Right ventricle myocardium inferior (tissue), 1 donor: ENCODE measurements at regions not wholly inside any gene's neighbourhood (a gene's known extent, or its start where the extent isn't known, plus 50 kb on each side); places are given as distances from the start of the nearest gene placed in this dataset.
"Not testable (repeated sequence)": the region's sequence is repeated elsewhere in the genome, so short reads cannot be mapped to it uniquely, and the experiment has no call there.

ENCODE experiments used
- ATAC-seq: fragments of 200-7000 bp; cut with Tn5 transposase; one replicate; pipeline ENCODE4 v1.9.1; 2020; ENCODE audit warnings: mild to moderate bottlenecking, moderate library complexity
- DNase-seq: peaks from one replicate; pipeline ENCODE4 v3.0.0; 2021; ENCODE audit errors: missing footprints
- intact Hi-C: fragments of 100-400 bp; cut with DNase I; formaldehyde crosslinking; loops from one replicate; pipeline ENCODE4 v1.11.0; 2022
- donor health status: DM: no; HTN: yes; CAD: no; lungs with severe emphysema.

DNA sequence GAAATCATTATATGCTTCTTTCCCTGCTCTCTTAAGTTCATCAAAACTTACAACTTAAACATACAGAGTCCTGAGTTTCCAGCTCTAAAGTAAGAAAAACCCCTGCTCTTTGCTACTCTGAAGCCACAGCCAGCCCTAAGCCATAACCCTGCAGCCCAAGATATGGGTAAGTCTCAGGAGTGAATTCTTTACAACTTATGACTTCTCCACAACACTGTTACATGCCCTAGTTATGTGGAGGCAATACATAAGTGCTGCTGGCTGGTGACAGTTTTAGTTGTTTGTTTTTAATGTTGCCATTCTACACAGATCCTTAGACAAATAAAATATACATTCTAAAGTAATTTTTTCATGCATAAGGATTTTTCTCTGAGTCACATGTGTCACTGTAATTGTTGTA is 100.2 kb downstream of the FBXO8 start:
- DNase-seq = no peak
- intact Hi-C loops = no loop called here
- no peak for ATAC-seq

DNA sequence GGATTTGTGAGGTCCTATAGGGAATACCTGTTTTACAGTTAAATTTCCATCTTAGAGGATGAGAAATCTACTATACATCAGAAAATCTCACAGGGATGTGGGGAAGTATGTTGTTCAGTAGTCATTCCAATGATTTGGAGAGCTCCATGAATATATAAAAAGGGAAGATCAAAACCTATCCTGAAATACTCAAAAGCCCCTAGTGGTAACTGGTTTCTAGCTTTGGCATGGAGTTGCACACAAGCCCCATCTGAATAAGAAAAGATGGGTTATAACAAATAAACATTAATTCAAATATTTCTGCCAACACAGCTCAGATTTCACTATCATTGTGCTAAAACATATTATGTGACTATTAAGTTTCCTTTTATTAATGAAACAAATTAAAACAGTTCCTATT is 101.6 kb downstream of the FBXO8 start:
- no peak for ATAC-seq
- DNase-seq = no peak
- intact Hi-C loops = no loop called here

DNA sequence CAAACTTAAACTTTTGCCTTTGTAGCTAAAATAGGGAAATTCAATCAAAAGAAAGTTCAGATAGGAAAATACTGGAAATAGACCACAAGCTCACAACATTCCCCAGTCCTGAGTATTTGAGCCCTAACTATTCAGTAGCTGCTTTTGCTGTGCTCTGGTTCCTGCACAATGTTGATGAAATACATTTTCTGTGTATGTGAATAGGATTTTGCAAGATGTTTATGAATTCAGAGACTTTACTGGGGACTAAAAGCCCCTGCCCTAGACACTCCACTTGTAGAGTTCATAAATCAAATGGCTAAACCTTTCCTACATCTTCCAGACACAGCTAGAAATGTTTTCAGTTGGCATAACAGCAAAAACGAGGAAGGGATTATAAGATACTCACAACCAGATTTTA is 105.9 kb downstream of the FBXO8 start:
- ATAC-seq = no peak
- no peak for DNase-seq
- intact Hi-C loops = no loop called here

DNA sequence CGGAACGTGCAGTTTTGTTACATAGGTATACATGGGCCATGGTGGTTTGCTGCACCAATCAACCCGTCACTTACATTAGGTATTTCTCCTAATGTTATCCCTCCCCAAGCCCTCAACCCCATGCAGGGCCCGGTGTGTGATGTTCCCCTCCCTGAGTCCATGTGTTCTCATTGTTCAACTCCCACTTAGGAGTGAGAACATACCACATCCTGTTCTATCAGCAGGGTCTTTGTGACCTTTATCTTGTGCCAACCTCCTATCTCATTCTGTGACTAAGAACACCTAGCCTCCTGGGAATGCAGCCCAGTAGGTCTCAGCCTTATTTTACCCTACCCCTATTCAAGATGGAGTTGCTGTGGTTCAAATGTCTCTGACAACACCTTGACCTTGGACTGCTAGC is 107.6 kb downstream of the FBXO8 start:
- intact Hi-C loops, DNase-seq: not testable (repeated sequence)
- ATAC-seq = peak; percentile 10

DNA sequence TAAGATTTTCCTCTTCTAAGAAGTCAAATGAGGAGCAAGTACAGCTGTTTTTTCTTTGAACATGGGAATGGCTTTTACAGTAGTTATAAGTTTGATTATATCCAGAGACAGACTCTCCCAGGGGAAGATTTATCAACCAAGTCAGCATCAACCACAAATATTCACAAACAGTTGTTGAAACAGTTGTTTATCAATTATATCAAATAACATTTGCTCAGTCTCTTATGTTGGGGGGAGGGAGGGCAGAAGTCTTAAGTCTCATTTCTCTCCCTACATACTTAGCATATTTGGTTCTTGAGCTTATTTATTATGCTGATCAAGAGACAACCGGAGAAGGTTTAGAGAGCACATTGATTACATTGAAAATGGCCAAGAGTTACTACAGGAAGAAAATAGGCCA is 110.1 kb downstream of the FBXO8 start:
- DNase-seq = no peak
- intact Hi-C loops = no loop called here
- ATAC-seq = no peak

DNA sequence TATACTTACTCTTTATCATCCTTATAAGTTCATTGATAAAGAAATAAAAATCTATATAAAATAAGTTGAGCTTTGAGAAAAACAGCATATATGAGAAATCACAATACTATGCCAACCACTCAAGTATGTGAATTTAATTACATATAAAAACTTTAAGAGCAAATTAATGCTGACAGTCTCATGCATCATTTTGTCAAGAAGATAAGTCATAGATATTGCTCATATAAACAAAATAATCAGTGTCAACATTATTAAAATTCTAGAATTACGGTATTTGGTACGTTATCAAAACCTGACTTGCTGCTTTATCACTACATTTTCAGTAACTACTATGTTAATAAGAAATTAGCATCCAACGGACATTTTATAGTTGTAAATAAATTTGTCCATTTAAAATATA is 111.2 kb downstream of the FBXO8 start:
- no peak for DNase-seq
- ATAC-seq = no peak
- intact Hi-C loops = no loop called here

DNA sequence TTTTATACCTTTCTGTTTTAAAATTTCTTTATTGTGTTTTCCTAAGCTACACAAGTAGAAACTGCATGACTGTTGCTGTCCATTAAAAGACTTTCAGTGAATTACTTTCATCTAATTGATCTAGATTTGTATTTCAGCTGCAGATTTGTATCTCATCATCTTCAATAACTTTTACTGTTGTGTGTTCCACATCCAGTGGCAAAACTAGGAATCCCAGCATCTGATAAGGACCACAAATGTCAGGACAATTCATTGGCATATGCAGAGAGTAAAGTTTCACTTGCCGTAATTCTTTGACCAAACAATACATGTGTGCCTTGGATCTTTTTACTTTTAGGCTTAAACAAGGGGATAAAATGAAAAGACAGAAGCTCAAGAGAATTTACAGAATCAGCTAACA is 112.6 kb downstream of the FBXO8 start:
- intact Hi-C loops = no loop called here
- DNase-seq (no peak), ATAC-seq (no peak)

DNA sequence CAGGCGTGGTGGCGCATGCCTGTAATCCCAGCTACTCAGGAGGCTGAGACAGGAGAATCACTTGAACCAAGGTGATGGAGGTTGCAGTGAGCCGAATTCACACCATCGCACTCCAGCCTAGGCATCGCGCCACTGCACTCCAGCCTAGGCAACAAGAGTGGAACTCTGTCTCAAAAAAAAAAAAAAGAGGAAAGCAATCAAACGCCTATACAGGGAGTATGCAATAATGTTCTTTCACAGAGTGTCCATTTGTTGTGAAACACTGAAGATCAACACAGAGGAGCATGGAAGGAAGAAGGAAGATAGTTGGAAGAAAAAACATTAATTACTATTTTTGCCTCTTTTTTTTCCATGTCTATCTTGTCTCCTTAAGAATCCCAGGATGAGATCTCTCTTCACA is 113.4 kb downstream of the FBXO8 start:
- DNase-seq = no peak
- ATAC-seq = no peak
- intact Hi-C loops = no loop called here

DNA sequence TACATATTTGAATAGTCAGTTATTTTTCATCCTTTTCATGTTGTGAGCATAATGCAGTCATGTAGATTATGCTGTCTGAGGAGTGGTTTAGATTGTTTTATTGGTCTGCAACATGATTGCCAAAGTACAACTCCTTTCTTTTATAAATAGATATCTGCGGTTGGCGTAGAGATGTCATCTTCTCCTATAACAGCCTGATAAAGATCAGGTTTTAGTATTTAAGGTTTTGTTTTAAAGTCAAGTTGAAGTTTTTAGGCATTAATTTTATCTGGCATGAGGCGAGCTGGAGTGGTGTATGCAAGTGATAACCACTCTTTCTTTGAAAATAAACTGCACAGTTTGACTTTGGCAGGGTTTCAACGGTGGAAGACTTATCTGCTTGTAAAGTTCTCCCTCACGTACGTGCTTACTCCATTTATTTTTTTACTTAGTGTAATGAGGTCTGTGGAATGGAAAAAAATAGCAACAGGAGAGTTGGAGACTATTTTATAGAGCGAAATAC is 126.3 kb downstream of the FBXO8 start:
- intact Hi-C loops = loop anchor here (10.0 kb wide), 3 partner anchors 162 to 622 kb away; partner anchors contain the start of gene HAND2
- ATAC-seq (peak; percentile 32), DNase-seq (no peak)

DNA sequence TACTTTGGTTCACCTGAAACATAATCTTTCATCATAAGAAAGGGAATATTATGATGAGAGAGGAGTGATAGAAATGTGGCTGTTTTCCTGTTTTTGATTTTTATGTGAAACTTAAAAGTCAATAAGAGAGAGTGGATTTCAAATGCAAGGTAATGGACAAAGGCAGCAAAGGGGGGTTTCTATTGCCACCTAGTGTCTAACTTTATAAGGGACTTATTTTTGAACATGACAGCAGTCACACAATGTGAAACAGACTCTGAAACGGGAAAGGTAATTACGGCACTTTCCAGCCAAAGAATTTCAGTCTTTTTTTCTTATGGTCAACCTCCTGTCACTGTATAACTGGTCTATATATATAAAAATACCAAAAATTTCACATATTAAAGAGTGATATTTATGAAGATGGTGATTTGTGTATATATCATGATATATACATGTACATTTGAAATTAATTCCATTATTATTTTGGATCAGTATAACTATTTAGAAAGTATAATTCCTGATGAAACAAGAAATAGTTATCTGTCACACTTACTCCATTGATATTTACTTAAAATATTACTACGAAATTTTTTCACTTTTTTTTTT is 127.1 kb downstream of the FBXO8 start:
- ATAC-seq = peak; percentile 73
- no peak for DNase-seq
- intact Hi-C loops = loop anchor here (10.0 kb wide), 3 partner anchors 162 to 622 kb away; partner anchors contain the start of gene HAND2

DNA sequence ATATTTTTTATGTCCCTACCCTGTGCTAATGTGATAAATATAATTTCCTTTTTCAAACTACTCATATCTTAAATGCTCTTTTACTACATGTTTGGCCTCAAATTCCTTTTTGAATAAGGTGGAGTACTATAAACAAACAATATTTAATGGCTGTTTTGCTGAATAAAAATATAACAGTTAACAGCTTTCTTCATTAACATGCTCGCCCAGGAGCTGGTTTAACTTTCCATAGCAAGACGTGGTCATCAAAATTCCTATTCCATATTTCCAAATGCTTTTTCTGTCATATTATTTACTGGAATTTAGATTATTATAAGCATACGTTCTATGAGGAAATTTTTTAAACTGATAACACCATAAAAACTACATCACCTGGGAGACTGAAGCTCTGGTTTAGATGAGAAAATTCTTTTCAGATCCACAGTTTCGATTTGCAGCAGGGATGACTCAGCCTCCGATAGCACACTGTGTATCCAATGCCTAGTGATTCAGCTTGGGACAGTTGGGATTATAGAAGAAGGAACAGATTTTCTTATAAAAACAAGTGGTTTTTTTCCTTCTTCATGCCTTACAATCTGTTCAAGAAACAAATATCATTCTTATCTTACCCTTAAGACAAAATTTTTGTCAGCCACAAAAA is 129.1 kb downstream of the FBXO8 start:
- intact Hi-C loops = loop anchor here (2.0 to 10.0 kb wide), 4 partner anchors 160 to 648 kb away; partner anchors contain the start of gene HAND2
- peak; percentile 55 for ATAC-seq
- no peak for DNase-seq

DNA sequence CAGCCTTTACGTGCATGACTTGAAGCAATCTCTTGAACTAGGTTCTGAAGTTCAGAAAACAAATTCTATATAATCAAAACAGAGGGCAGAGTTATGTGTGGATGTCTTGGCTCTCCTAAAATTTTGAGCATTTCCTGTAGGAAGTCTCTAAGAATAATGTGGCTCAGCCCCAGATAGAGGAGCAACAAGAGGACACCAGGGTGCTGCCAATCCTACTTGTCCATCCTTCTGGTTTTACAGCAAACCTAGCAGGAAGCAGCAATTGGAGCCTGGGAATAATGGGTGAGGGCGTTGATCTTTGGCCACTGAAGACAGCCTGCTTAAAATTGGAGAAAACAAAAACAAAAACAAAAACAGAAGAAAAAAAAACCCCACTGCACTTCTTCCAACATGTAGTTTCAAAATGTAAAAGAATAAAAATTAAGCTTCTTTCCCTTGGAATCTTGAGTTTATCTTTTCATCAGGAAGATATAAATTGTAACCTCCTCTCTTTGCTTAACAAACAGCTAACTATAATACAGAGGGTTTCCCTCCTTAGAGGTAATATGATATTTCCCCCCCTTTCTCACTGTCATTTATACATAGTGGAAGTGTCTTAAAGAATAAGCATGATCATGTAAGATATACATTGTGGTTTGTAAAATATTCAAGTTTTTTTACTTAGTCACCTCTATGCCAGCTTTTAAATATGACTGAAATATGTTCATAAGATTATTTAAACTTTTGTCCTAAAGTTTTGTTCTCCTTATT is 130.6 kb downstream of the FBXO8 start:
- no peak for ATAC-seq
- intact Hi-C loops = loop anchor here (10.0 kb wide), 3 partner anchors 158 to 618 kb away; partner anchors contain the start of gene HAND2
- DNase-seq = no peak

DNA sequence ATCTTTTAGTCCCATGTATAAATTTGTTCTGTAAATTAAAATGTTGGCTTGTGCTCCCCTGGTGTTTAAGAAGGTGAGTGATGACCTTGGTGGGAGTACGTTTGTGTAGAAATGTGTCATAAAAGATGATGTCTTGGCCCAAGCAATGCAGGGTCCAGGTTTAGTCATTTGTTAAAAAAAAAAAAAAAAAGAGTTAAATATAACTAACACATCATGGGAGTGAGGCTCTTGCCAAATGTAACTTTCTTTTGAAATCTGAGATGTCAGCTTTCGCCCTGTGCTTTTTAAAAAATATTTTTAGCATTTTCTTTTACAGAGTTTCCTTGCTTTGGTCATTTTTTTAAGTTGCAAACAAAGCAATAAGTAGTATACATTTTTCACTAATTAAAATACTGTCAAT is 135.6 kb downstream of the FBXO8 start:
- intact Hi-C loops = no loop called here
- DNase-seq (no peak), ATAC-seq (no peak)

DNA sequence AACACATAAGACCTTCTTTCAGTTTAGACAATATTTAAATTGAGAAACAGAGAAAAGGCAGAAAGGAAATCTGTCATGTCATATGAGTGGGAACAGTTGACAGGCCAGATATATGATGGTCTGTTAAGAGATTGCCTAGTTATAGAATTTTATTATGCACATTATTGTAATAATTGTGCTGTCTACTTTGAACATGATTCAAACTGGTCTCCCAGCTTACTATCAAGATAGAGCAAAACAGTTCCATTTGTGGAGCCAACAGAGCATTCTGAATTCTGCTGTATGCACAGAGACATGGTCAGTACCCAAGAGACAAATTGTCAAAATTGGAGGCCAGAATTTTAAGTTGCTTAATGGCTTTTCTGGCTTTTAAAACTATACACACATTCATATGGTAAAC is 139.4 kb downstream of the FBXO8 start:
- intact Hi-C loops = no loop called here
- DNase-seq = no peak
- no peak for ATAC-seq

DNA sequence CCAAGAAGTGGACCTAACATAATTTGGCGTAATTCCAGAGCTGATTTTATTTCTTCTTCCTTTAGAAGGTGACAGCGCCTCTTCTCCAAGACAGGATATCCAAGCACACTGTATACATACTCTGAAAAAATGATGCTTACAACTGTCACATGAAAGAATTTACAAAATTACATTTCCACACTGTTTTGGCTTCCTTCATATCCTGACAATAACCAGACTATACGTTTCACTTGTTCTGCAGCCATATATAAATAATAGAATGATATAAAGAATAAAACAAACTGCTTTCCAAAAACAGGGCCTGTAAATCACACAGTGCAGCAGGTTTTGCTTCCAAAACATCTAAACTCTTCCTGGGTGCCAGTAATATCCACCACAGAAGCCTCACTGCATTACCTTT is 141.6 kb downstream of the FBXO8 start:
- intact Hi-C loops = no loop called here
- ATAC-seq (no peak), DNase-seq (no peak)

DNA sequence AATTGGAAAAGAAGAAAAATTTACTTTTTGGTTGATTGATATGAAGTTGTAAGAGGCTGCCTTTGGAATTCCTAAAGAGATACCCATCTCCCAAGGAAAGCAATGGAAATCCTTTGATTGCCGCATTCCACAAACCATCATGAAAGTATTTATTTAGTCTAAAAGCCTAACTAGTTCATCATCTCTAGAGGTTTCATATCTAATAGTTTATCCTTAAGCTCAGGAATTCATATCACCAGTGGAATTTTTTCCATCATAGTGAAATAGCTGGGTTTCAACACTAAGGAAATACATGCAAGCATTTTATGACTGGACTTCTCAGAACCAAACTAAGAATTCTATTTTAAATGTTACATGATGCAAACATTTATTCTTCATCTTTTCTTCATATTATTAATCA is 144.9 kb downstream of the FBXO8 start:
- no peak for ATAC-seq
- intact Hi-C loops = no loop called here
- no peak for DNase-seq

DNA sequence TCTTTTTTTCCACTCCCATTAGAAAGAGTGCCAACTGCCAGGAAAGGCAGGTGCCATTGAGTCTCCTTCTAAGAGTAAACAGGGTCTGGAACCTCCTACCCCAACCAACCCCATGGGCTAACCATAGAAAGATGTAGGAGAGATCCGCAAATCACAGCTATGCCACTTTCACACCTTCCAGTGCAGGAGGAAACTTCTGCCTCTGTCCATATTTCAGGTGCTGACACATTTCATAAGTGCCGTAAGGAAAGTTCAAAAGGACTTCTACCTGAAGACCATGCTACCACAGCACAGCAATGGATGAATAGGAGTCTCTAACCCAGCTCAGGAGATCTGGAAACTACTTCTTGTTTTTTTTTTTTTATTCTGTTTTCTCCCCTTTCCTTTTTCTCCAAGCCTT is 145.8 kb downstream of the FBXO8 start:
- intact Hi-C loops = no loop called here
- ATAC-seq (no peak), DNase-seq (no peak)

DNA sequence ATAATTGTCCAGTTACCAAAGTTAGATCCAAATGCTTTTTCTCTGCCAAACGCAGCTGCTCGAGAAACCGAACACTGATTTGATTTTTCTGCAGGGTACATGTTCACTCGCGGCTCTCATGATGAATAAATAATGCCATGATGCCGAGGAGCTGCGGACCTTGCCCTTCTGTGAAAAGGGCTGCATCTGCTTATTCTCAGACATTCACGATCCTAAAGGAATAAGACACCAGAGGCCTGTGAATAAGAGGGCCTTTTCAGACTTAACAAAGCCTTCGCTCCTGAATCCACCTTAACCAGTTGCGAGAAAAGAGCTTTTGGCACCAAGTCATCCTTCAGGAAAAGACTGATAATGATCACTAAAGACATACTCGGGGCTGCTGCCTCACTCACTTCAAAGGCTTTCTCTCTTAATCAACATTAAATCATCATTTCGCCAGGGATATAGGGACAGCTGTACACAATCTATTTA is 147.5 kb downstream of the FBXO8 start:
- DNase-seq (no peak), ATAC-seq (no peak)
- intact Hi-C loops = no loop called here

DNA sequence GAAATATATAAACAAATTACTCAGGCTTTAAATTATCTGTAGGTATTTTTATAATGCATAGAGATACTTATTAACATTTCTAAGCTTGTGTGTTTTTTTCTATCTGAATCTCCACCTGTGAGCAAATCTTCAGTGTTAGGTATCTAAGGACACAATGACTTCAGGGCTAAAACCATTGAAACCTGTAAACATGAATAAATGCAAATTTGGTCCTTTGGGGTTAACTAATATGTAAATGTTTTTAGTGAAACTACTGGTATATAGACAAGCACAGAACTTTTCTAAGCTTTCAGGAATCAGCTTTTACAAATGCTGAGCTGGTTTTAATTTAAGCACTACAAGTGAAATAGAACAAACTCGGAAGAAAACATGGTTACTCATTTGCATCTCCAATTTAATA is 147.9 kb downstream of the FBXO8 start:
- DNase-seq (no peak), ATAC-seq (no peak)
- intact Hi-C loops = no loop called here

DNA sequence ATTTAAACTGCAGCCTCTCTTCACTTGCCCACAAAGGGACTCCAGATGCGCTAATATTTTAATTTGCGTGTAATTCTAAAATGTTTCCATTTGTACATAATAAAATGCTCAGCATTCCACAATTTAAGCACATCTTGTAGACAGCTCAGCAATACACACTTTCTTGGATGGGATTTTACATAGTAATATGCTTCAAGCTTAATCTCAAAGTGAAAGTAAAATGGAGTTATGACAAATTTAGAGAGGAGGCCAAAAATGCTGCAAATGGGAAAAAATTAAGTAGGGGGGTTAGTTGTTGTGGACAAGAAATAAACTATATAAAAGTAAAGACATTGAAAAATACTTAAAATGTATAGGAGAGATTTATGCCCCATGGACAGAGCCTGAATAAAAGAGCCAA is 149.1 kb downstream of the FBXO8 start:
- DNase-seq = no peak
- intact Hi-C loops = no loop called here
- ATAC-seq = no peak
